ENCODE measurements at regions not wholly inside any gene's neighbourhood (a gene's known extent, or its start where the extent isn't known, plus 50 kb on each side); places are given as distances from the start of the nearest gene placed in this dataset.

DNA sequence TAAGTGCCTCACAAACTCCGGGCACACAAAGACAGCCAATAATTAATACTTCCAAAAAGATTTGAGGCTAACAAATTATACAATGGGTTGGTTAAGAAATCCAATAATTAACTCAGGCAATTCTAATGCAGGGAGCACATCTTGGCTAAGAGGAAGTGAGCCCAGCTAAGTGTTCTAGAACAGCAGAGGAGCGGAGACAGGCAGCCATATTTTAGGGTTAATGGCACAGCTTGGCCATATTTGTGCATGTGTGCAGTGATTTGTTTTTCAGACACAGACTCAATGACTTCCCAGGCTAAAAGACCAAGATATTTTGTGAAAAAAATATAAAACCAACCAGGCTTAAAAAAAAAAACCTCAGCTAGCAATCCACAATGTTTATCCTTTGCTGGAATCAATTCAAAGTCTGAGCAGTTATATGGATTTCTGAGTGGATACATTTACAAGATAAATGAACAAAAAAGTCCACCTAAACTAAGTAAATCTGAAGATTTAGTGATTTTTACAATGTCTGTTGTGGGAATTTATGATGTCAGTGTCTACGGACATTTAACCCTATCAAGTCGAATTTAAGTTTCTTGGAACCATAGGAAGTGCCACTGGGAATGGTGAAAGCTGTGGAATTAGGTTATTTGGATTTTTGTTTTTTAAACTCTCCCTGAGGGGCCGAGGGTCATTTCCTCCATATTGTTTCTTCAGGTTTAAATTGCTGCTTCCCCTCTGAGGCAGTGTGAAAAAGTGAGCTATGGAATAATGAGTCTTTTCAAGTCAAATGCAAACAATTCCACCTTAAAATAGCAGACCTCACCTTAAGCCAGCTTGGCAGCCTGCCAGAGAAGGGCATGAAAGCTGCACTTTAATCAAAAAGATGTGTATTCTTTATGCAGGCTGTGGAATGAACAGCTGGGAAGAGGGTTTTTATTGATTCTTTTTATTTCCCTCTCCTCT is 413.7 kb upstream of the TBL1XR1 start:
- no peak for TF ChIP-seq EZH2 (IDR thresholded peaks at IDR 0.05)
- peak; percentile 17; the same call in 1 of the 2 replicates for TF ChIP-seq POLR2AphosphoS5 (IDR thresholded peaks at IDR 0.05; ENCODE audit: borderline replicate concordance, low read depth, low read length)

Data from SK-N-MC (cell line).